PFSK-1 (cell line): ENCODE measurements at regions not wholly inside any gene's neighbourhood (a gene's known extent, or its start where the extent isn't known, plus 50 kb on each side); places are given as distances from the start of the nearest gene placed in this dataset.

Experiments used
- SIN3A ChIP-seq: IDR thresholded peaks from 2 replicates; pipeline ENCODE4 v1.6.1; 2012; ENCODE audit warnings: mild to moderate bottlenecking, low read length, moderate library complexity, borderline replicate concordance; ENCODE audit not compliant: insufficient read depth
- TF ChIP-seq, protein P1 (sequence below), 2 experiments: IDR thresholded peaks; 2 replicates each; pipeline versions ENCODE4 v1.6.1 to v1.8.0; 2011 to 2012; ENCODE audit warnings: low read depth in 2 of 2, low read length in 2 of 2, control low read depth in 1 of 2, inconsistent platforms in 1 of 2, mild to moderate bottlenecking in 1 of 2, moderate library complexity in 1 of 2; ENCODE audit not compliant: insufficient read depth in 1 of 2

DNA sequence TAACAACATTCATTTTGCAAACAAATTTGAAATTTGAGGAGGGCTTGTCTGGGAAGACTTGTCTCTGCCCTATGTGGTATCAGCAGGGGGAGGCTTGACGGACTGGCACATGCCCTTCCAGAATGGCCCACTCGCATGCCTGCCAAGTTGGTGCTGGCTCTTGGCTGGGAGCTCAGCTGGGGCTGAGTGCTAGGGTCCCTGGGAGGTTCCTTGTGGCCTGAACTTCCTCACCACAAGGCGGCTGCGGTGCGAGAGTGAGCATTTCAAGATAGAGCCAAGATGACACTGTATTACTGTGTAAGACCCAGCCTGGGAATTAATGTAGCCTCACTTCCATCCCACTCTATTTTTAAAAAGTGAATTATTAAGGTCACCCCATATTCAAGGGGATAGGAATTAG is 271.6 kb upstream of the PLEKHG7 start:
- TF ChIP-seq, protein P1, sequence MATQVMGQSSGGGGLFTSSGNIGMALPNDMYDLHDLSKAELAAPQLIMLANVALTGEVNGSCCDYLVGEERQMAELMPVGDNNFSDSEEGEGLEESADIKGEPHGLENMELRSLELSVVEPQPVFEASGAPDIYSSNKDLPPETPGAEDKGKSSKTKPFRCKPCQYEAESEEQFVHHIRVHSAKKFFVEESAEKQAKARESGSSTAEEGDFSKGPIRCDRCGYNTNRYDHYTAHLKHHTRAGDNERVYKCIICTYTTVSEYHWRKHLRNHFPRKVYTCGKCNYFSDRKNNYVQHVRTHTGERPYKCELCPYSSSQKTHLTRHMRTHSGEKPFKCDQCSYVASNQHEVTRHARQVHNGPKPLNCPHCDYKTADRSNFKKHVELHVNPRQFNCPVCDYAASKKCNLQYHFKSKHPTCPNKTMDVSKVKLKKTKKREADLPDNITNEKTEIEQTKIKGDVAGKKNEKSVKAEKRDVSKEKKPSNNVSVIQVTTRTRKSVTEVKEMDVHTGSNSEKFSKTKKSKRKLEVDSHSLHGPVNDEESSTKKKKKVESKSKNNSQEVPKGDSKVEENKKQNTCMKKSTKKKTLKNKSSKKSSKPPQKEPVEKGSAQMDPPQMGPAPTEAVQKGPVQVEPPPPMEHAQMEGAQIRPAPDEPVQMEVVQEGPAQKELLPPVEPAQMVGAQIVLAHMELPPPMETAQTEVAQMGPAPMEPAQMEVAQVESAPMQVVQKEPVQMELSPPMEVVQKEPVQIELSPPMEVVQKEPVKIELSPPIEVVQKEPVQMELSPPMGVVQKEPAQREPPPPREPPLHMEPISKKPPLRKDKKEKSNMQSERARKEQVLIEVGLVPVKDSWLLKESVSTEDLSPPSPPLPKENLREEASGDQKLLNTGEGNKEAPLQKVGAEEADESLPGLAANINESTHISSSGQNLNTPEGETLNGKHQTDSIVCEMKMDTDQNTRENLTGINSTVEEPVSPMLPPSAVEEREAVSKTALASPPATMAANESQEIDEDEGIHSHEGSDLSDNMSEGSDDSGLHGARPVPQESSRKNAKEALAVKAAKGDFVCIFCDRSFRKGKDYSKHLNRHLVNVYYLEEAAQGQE (IDR thresholded peaks at IDR 0.05; ENCODE audit: insufficient read depth in 1 of 2, low read depth in 2 of 2, low read length in 2 of 2): no peak
- TF ChIP-seq SIN3A: no peak
